ENCODE measurements at regions not wholly inside any gene's neighbourhood (a gene's known extent, or its start where the extent isn't known, plus 50 kb on each side); places are given as distances from the start of the nearest gene placed in this dataset.

GRCh38 chr5:74161170-74161569 is 479.4 kb downstream of the ENC1 start:
- TF ChIP-seq CTCF (IDR thresholded peaks at IDR 0.05; ENCODE audit: low read length) (no peak), EZH2 (optimal IDR thresholded peaks at IDR 0.05; ENCODE audit: low read depth, low read length) (no peak), EZH2phosphoT487 (IDR thresholded peaks at IDR 0.05; ENCODE audit: low read length) (no peak)
